Right cardiac atrium (tissue), 5 donors: ENCODE measurements at regions not wholly inside any gene's neighbourhood (a gene's known extent, or its start where the extent isn't known, plus 50 kb on each side); places are given as distances from the start of the nearest gene placed in this dataset.
A peak's percentile ranks its signal among the peaks of the same experiment; 100 is the strongest.

Source experiments
- ATAC-seq, 2 donors: fragments of 200-7000 bp; cut with Tn5 transposase; one replicate each; pipeline versions ENCODE4 v1.8.0 to v1.9.1; 2020; ENCODE audit warnings: moderate library complexity in 2 of 2, mild to moderate bottlenecking in 1 of 2
- DNase-seq, 3 donors: peaks; one replicate each; pipeline ENCODE4 v3.0.0-alpha.2; 2020
- H3K27ac ChIP-seq: one replicate; pipeline ENCODE4 v1.5.1; 2013; ENCODE audit warnings: mild to moderate bottlenecking, low read length, control low read depth, moderate library complexity
- H3K27me3 ChIP-seq: one replicate; pipeline ENCODE4 v1.6.1; 2013; ENCODE audit not compliant: control insufficient read depth, insufficient read depth
- H3K4me1 ChIP-seq: one replicate; pipeline ENCODE4 v1.6.1; 2013; ENCODE audit warnings: low read length; ENCODE audit not compliant: control insufficient read depth, insufficient read depth
- H3K4me3 ChIP-seq: one replicate; pipeline ENCODE4 v1.5.1; 2013; ENCODE audit warnings: low read length, control low read depth
- H3K9me3 ChIP-seq: one replicate; pipeline ENCODE4 v1.6.1; 2013; ENCODE audit warnings: low read length; ENCODE audit not compliant: control insufficient read depth
- WGBS: extraction: QIAGEN DNeasy Blood & Tissue Kit; methylation state at CpG from one replicate; pipeline ENCODE4 v1.1.7; 2013; 5-methylcytosine and 5-hydroxymethylcytosine counted together
- intact Hi-C, 4 donors: fragments of 100-400 bp; cut with DNase I; formaldehyde crosslinking; loops; one replicate each; pipeline versions ENCODE4 v1.11.0 to v1.14.0; 2022 to 2023
- donor health status: healthy with polysubstance abuse.
- donor health status: DM: no; HTN: yes; CAD: no.
- donor health status: DM: no; HTN: no; CAD: no.
- donor health status: DM: no; HTN: yes; CAD: no; lungs with severe emphysema.
- donor health status: DM: yes; HTN: yes; CAD: no.

- no peak for DNase-seq
- 54% methylated on average over 5 of the region's 5 CpGs for WGBS
- intact Hi-C loops, result no loop called here
- no peak overlapping the region for H3K27ac ChIP-seq
- no peak for ATAC-seq
- no peaks in the 10 kb centered on the region for H3K27me3 ChIP-seq
- H3K4me1 ChIP-seq, result no peaks in the 10 kb centered on the region
- H3K9me3 ChIP-seq, result no peaks in the 10 kb centered on the region
- no peak overlapping the region for H3K4me3 ChIP-seq
Measured at GRCh38 chr11:113634940-113635575, 71.0 kb downstream of the TMPRSS5 start.

GRCh38 chr11:113632981-113633380 is 73.1 kb downstream of the TMPRSS5 start:
- peak; percentile 38 to 72 for ATAC-seq
- 37% methylated on average over 2 of the region's 2 CpGs for WGBS
- H3K4me1 ChIP-seq, result no peaks in the 10 kb centered on the region
- intact Hi-C loops, result no loop called here
- H3K27me3 ChIP-seq, result no peaks in the 10 kb centered on the region
- no peak overlapping the region for H3K4me3 ChIP-seq
- no peak for DNase-seq
- no peaks in the 10 kb centered on the region for H3K9me3 ChIP-seq
- no peak overlapping the region for H3K27ac ChIP-seq

DNA sequence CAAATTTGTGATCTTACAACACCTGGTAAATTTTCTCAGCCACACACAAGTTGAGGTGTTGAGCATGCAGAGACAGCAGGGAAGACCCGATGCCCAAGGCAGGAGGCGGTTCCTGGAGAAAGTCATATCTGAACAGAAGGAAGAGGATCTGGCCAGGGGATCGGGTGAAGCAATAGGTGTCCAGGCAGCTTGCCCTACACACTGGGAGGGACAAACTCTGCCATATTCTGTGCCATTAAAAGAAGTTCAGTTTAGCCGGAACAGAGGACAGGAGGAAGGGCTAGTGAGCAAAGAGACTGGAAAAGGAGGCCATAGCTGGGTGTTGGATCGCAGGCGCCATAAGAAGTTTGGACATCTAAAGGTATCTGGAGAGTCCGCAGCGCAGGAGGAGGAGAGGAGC is 76.5 kb downstream of the TMPRSS5 start:
- no peaks in the 10 kb centered on the region for H3K4me1 ChIP-seq
- 88% methylated on average over 8 of the region's 8 CpGs for WGBS
- no peaks in the 10 kb centered on the region for H3K27me3 ChIP-seq
- H3K27ac ChIP-seq, result no peak overlapping the region
- no peaks in the 10 kb centered on the region for H3K9me3 ChIP-seq
- no peak overlapping the region for H3K4me3 ChIP-seq
- no peak for ATAC-seq
- intact Hi-C loops, result no loop called here
- DNase-seq, result no peak

DNA sequence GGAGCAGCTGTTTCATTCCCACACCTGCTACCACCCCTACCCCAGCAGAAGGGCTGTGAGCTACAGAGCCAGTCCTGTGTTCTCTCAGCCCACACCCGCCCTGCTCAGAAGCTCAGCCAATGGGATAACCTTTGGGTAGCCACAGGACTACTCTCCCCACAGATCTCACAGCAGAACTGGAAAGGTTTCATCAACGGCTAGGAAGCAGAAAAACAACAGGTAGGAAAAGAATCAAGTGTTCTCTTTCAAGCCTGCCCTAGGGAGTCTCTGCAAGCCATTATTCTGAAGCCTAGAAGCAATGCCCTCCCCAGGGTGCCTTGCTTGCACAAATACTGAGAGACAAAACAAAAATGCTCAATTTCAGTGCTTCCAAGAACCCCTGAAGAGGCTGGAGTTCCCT is 77.2 kb downstream of the TMPRSS5 start:
- intact Hi-C loops, result no loop called here

DNA sequence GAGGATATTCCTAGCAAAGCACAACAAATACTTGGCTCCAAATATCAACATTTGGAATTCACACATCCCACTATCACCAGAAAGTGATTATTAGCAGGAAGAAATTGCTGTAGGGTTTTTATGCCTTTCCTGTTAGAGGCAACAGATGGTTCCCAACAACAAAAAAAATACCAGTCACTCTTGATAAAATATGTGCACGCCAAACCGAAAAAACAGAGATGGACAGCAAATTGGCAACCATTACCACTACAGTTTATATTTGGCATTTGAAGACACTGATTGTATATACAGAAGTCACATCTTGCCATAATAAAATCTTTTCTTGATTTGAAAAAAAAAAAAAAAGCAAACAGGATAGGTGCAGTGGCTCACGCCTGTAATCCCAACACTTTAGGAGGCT is 78.2 kb downstream of the TMPRSS5 start:
- no peak for DNase-seq
- WGBS, result 59% methylated on average over 3 of the region's 3 CpGs

More for the DNA sequence above, 77.2 kb downstream of the TMPRSS5 start:
- WGBS, result 61% methylated on average over 2 of the region's 2 CpGs
- Histone ChIP-seq H3K27me3 (no peaks in the 10 kb centered on the region), H3K27ac (no peak overlapping the region), H3K4me3 (no peak overlapping the region), H3K9me3 (no peaks in the 10 kb centered on the region), H3K4me1 (no peaks in the 10 kb centered on the region)
- no peak for ATAC-seq
- no peak for DNase-seq

GRCh38 chr11:113627297-113627696 is 78.8 kb downstream of the TMPRSS5 start:
- DNase-seq, result no peak
- intact Hi-C loops, result no loop called here
- H3K27ac ChIP-seq, result no peak overlapping the region
- no peaks in the 10 kb centered on the region for H3K9me3 ChIP-seq
- WGBS, result 73% methylated on average over 2 of the region's 2 CpGs
- no peak overlapping the region for H3K4me3 ChIP-seq
- H3K4me1 ChIP-seq, result no peaks in the 10 kb centered on the region
- ATAC-seq, result no peak
- no peaks in the 10 kb centered on the region for H3K27me3 ChIP-seq

More for the DNA sequence above, 78.2 kb downstream of the TMPRSS5 start:
- Histone ChIP-seq H3K27me3 (no peaks in the 10 kb centered on the region), H3K4me1 (no peaks in the 10 kb centered on the region), H3K4me3 (no peak overlapping the region), H3K27ac (no peak overlapping the region), H3K9me3 (no peaks in the 10 kb centered on the region)
- intact Hi-C loops, result no loop called here
- no peak for ATAC-seq

GRCh38 chr11:113626736-113627135 is 79.4 kb downstream of the TMPRSS5 start:
- ATAC-seq (no peak), DNase-seq (no peak)
- Histone ChIP-seq H3K27me3 (no peaks in the 10 kb centered on the region), H3K27ac (no peak overlapping the region), H3K4me1 (no peaks in the 10 kb centered on the region), H3K9me3 (no peaks in the 10 kb centered on the region), H3K4me3 (no peak overlapping the region)
- 90% methylated on average over 2 of the region's 2 CpGs for WGBS
- intact Hi-C loops, result no loop called here

GRCh38 chr11:113623114-113623513 is 83.0 kb downstream of the TMPRSS5 start:
- DNase-seq (no peak), ATAC-seq (no peak)
- no peaks in the 10 kb centered on the region for H3K9me3 ChIP-seq
- no peak overlapping the region for H3K4me3 ChIP-seq
- intact Hi-C loops, result no loop called here
- H3K4me1 ChIP-seq, result no peaks in the 10 kb centered on the region
- H3K27me3 ChIP-seq, result no peaks in the 10 kb centered on the region
- H3K27ac ChIP-seq, result no peak overlapping the region
- WGBS, result 93% methylated on average over 1 of the region's 1 CpG

- no peak for ATAC-seq
- no peaks in the 10 kb centered on the region for H3K27me3 ChIP-seq
- no peak overlapping the region for H3K4me3 ChIP-seq
- DNase-seq, result no peak
- 63% methylated on average over 2 of the region's 2 CpGs for WGBS
- intact Hi-C loops, result no loop called here
- no peaks in the 10 kb centered on the region for H3K9me3 ChIP-seq
- no peaks in the 10 kb centered on the region for H3K4me1 ChIP-seq
- no peak overlapping the region for H3K27ac ChIP-seq
Measured at GRCh38 chr11:113618360-113618759, 87.7 kb downstream of the TMPRSS5 start.

GRCh38 chr11:113615773-113616172 is 90.3 kb downstream of the TMPRSS5 start:
- Histone ChIP-seq H3K27me3 (no peaks in the 10 kb centered on the region), H3K27ac (no peak overlapping the region), H3K4me1 (no peaks in the 10 kb centered on the region), H3K9me3 (no peaks in the 10 kb centered on the region), H3K4me3 (no peak overlapping the region)
- ATAC-seq (no peak), DNase-seq (no peak)
- intact Hi-C loops, result no loop called here
- WGBS, result 18% methylated on average over 1 of the region's 1 CpG

DNA sequence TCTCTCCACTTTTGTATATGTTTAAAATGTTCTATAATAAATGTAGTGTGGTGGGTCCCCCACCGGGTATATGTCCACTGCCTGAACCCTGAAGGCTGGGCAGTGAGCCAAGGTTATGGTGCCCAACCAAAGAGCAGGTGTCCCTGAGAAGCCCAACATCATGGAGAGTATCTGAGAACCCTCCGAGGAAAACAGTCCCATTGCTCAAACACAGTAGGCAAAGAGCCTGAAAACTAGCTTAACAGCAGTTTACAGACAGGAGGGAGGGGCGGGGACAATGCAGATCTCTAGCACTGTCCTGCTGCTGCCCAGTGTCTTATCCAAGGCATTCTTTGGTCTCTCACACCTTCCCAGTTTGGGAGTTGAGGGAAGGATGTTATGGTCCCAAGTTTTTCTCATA is 91.0 kb downstream of the TMPRSS5 start:
- no peak for ATAC-seq
- no peak overlapping the region for H3K4me3 ChIP-seq
- H3K27me3 ChIP-seq, result no peaks in the 10 kb centered on the region
- intact Hi-C loops, result no loop called here
- H3K9me3 ChIP-seq, result no peaks in the 10 kb centered on the region
- WGBS, result 62% methylated on average over 3 of the region's 3 CpGs
- no peaks in the 10 kb centered on the region for H3K4me1 ChIP-seq
- no peak overlapping the region for H3K27ac ChIP-seq
- DNase-seq, result no peak

DNA sequence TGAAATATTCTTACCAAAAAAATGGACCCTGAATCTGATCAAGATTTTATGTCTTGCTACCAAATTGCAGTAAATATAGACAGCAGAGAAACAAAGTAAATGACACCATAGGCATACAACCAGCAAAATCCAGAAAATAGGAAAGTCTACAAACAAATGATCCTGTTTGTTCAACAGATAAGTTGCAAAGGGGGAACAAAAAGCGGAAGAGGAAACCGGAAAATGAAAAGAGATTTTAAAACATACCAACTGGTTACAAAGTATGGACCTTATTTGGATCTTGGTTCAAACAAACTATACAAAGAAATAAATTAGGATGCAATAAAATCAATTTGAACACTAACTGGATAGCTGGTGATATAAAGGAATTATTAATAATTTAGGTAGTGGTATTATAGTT is 92.0 kb downstream of the TMPRSS5 start:
- WGBS, result 68% methylated on average over 2 of the region's 2 CpGs
- DNase-seq (no peak), ATAC-seq (no peak)
- no peaks in the 10 kb centered on the region for H3K4me1 ChIP-seq
- no peaks in the 10 kb centered on the region for H3K27me3 ChIP-seq
- intact Hi-C loops, result no loop called here
- H3K4me3 ChIP-seq, result no peak overlapping the region
- no peak overlapping the region for H3K27ac ChIP-seq
- no peaks in the 10 kb centered on the region for H3K9me3 ChIP-seq
